Body of pancreas (tissue), 4 donors: ENCODE measurements at regions not wholly inside any gene's neighbourhood (a gene's known extent, or its start where the extent isn't known, plus 50 kb on each side); places are given as distances from the start of the nearest gene placed in this dataset.
"Not testable (repeated sequence)": the region's sequence is repeated elsewhere in the genome, so short reads cannot be mapped to it uniquely, and the experiment has no call there.

ENCODE experiments used
- ATAC-seq: fragments of 150-250 bp; one replicate; pipeline ENCODE4 v1.9.1; 2016
- DNase-seq, 4 donors: peaks; one replicate each; pipeline ENCODE4 v3.0.0-alpha.2; 2019
- H3K27ac ChIP-seq, 4 donors: fragments of 200-600 bp; sonication (generic); 1 replicate in 3 of 4; 2 replicates in 1 of 4; pipeline versions ENCODE4 v1.5.1 to v1.6.1; 2016 to 2019; ENCODE audit warnings: mild to moderate bottlenecking in 1 of 4, mixed read lengths in 1 of 4, moderate library complexity in 1 of 4
- H3K27me3 ChIP-seq, 2 donors: fragments of 200-600 bp; sonication (generic); one replicate each; pipeline ENCODE4 v1.6.0; 2016; ENCODE audit warnings: mild to moderate bottlenecking in 1 of 2
- H3K36me3 ChIP-seq, 2 donors: fragments of 200-600 bp; sonication (generic); replicated peaks in 1 of 2; 2 replicates each; pipeline ENCODE4 v1.5.1; 2016; ENCODE audit warnings: low read depth in 2 of 2; ENCODE audit not compliant: insufficient read depth in 1 of 2
- H3K4me1 ChIP-seq: fragments of 200-600 bp; sonication (generic); one replicate; pipeline ENCODE4 v1.6.0; 2016
- H3K4me3 ChIP-seq, 2 donors: fragments of 200-600 bp; sonication (generic); 1 replicate in 1 of 2; 2 replicates in 1 of 2; pipeline ENCODE4 v1.5.1; 2016 to 2019
- H3K9me3 ChIP-seq, 3 donors: fragments of 200-600 bp; sonication (generic); 1 replicate in 2 of 3; 2 replicates in 1 of 3; pipeline ENCODE4 v1.5.1; 2016
- POLR2A ChIP-seq, 3 donors: fragments of 450-650 bp; IDR thresholded peaks; one replicate each; pipeline ENCODE4 v1.6.1; 2016; ENCODE audit warnings: antibody characterized with exemption in 3 of 3, mild to moderate bottlenecking in 2 of 3
- WGBS, 2 donors: methylation state at CpG; one replicate each; pipeline ENCODE4 v1.1.5; 2017; 5-methylcytosine and 5-hydroxymethylcytosine counted together
- intact Hi-C: fragments of 100-400 bp; cut with DNase I; formaldehyde crosslinking; loops from one replicate; pipeline ENCODE4 v1.15.1; 2023
- TF ChIP-seq, protein P1 (sequence below), 7 experiments: fragments of 450-650 bp in 4 of 7; fragments of 200-600 bp in 3 of 7; sonication (generic) in 3 of 7; IDR thresholded peaks; one replicate each; pipeline ENCODE4 v1.5.1; 2016 to 2019; ENCODE audit warnings: antibody characterized with exemption in 7 of 7

DNA sequence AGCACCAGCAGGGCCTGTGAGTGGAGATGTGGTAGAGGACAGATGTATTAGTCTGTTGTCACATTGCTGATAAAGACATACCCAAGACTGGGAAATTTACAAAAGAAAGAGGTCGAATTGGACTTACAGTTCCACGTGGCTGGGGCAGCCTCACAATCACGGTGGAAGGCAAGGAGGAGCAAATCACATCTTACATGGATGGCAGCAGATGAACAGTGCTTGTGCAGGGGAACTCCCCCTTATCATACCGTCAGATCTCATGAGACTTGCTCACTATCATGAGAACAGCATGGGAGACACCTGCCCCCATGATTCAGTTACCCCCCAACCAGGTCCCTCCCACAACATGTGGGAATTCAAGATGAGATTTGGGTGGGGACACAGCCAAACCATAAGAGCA lies 361.9 kb downstream of the VRK1 start:
- Histone ChIP-seq H3K36me3 (no peaks in the 10 kb centered on the region), H3K27me3 (no peaks in the 10 kb centered on the region), H3K4me1 (no peaks in the 10 kb centered on the region), H3K27ac (no peak overlapping the region), H3K4me3 (no peak overlapping the region), H3K9me3 (peaks cover 0 to 11% (median 0%) of the 10 kb centered on the region in 3 donors)
- TF ChIP-seq, protein P1, sequence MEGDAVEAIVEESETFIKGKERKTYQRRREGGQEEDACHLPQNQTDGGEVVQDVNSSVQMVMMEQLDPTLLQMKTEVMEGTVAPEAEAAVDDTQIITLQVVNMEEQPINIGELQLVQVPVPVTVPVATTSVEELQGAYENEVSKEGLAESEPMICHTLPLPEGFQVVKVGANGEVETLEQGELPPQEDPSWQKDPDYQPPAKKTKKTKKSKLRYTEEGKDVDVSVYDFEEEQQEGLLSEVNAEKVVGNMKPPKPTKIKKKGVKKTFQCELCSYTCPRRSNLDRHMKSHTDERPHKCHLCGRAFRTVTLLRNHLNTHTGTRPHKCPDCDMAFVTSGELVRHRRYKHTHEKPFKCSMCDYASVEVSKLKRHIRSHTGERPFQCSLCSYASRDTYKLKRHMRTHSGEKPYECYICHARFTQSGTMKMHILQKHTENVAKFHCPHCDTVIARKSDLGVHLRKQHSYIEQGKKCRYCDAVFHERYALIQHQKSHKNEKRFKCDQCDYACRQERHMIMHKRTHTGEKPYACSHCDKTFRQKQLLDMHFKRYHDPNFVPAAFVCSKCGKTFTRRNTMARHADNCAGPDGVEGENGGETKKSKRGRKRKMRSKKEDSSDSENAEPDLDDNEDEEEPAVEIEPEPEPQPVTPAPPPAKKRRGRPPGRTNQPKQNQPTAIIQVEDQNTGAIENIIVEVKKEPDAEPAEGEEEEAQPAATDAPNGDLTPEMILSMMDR (IDR thresholded peaks at IDR 0.05): no peak
- no peak for TF ChIP-seq POLR2A (IDR thresholded peaks at IDR 0.05)
- ATAC-seq (no peak), DNase-seq (no peak)
- WGBS, 2 donors: 69 to 74% methylated on average over 4 of the region's 4 CpGs
- intact Hi-C loops: no loop called here

GRCh38 chr14:97162621-97163020 lies 365.4 kb downstream of the VRK1 start:
- ATAC-seq: no peak
- 49 to 60% methylated on average over 6 of the region's 6 CpGs for WGBS, 2 donors
- no peak overlapping the region for H3K4me3 ChIP-seq

DNA sequence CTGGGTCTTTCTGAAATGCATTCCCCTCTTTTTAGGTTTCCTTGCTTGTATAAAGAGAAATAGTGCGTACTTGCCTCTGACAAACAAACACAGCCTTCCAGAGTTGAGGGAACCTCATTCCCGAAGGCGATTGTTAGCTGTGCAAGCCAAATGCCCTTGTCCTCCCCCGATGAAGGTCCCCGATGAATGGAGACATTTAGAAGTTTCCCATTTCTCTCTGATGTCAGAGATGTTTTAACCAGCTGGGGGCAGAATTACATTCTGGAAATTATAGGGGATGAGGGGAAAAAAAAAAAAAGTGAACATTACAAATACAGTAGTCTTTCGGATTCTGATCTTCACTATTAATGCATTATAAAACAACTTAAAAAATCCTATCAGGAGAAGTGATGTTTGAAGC lies 366.8 kb downstream of the VRK1 start:
- TF ChIP-seq, protein P1 (IDR thresholded peaks at IDR 0.05): no peak
- no peak for TF ChIP-seq POLR2A (IDR thresholded peaks at IDR 0.05)
- no peak overlapping the region for H3K27ac ChIP-seq
- no peaks in the 10 kb centered on the region for H3K36me3 ChIP-seq
- no peaks in the 10 kb centered on the region for H3K27me3 ChIP-seq
- no peaks in the 10 kb centered on the region for H3K4me1 ChIP-seq
- no peak overlapping the region for H3K4me3 ChIP-seq
- ATAC-seq (no peak), DNase-seq (no peak)
- WGBS, 2 donors: 16% methylated on average over 6 of the region's 6 CpGs
- peaks cover 0 to 11% (median 0%) of the 10 kb centered on the region in 3 donors for H3K9me3 ChIP-seq
- intact Hi-C loops: no loop called here

More at GRCh38 chr14:97162621-97163020, 365.4 kb downstream of the VRK1 start:
- no peaks in the 10 kb centered on the region for H3K36me3 ChIP-seq
- H3K27me3 ChIP-seq: no peaks in the 10 kb centered on the region
- H3K9me3 ChIP-seq: peaks cover 0 to 11% (median 0%) of the 10 kb centered on the region in 3 donors
- DNase-seq: no peak
- no peak overlapping the region for H3K27ac ChIP-seq
- intact Hi-C loops: no loop called here
- no peak for TF ChIP-seq POLR2A (IDR thresholded peaks at IDR 0.05)
- TF ChIP-seq, protein P1 (IDR thresholded peaks at IDR 0.05): no peak
- no peaks in the 10 kb centered on the region for H3K4me1 ChIP-seq

DNA sequence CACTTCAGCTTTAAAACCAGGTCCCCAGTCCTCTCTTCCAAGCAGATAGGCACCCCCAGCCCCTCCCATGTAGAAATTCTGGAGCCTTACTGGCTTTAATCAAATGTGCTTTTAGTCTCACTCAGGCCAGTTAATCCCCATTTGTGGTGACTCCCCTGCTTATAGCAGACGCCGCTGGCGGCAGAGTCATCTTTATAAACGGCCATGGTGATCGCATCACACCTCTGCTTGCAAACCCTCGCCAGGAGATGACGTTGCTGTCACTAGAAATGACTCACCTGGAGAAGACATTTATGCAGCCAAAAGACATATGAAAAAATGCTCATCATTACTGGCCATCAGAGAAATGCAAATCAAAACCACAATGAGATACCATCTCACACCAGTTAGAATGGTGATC lies 369.3 kb downstream of the VRK1 start:
- Histone ChIP-seq H3K4me3 (no peak overlapping the region), H3K27ac (no peak overlapping the region), H3K36me3 (no peaks in the 10 kb centered on the region), H3K9me3 (no peaks in the 10 kb centered on the region), H3K4me1 (no peaks in the 10 kb centered on the region), H3K27me3 (no peaks in the 10 kb centered on the region)
- TF ChIP-seq, protein P1 (IDR thresholded peaks at IDR 0.05): no peak
- no peak for TF ChIP-seq POLR2A (IDR thresholded peaks at IDR 0.05)
- DNase-seq: no peak
- WGBS, 2 donors: 78 to 84% methylated on average over 7 of the region's 7 CpGs
- ATAC-seq: no peak
- intact Hi-C loops: no loop called here

GRCh38 chr14:97167577-97167976 lies 370.4 kb downstream of the VRK1 start:
- H3K9me3 ChIP-seq, H3K4me3 ChIP-seq, ATAC-seq, H3K27me3 ChIP-seq, H3K27ac ChIP-seq, H3K36me3 ChIP-seq, H3K4me1 ChIP-seq, DNase-seq, intact Hi-C loops: not testable (repeated sequence)
- WGBS, 2 donors: 79 to 80% methylated on average over 2 to 3 of the region's 3 CpGs
